ENCODE measurements at regions not wholly inside any gene's neighbourhood (a gene's known extent, or its start where the extent isn't known, plus 50 kb on each side); places are given as distances from the start of the nearest gene placed in this dataset.
"Not testable (repeated sequence)": the region's sequence is repeated elsewhere in the genome, so short reads cannot be mapped to it uniquely, and the experiment has no call there.

DNA sequence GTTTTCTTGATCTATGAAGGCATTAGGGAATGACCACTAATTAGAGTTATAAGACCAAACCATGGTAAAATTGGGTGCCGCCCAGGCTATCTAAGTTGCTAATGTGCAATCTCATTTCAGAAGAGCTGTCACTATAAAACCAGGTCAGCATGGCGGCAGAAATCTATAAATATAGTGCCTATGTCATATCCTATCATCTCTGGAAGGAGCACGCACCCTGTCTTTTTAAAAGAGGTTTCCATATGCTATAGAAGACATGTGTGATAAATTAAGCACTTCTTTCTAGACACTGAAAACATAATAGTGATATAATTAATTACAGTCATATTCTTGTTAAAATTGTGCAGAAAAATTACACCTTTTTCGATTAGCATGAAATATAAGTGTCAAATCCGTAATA lies 152.0 kb upstream of the MDFIC2 start:
- H3K27ac Mint-ChIP-seq = no peak overlapping the region
- no peaks in the 10 kb centered on the region for H3K36me3 Mint-ChIP-seq (ENCODE audit: low read depth)
- no peak overlapping the region for H3K4me3 Mint-ChIP-seq
- TF ChIP-seq, protein P1, sequence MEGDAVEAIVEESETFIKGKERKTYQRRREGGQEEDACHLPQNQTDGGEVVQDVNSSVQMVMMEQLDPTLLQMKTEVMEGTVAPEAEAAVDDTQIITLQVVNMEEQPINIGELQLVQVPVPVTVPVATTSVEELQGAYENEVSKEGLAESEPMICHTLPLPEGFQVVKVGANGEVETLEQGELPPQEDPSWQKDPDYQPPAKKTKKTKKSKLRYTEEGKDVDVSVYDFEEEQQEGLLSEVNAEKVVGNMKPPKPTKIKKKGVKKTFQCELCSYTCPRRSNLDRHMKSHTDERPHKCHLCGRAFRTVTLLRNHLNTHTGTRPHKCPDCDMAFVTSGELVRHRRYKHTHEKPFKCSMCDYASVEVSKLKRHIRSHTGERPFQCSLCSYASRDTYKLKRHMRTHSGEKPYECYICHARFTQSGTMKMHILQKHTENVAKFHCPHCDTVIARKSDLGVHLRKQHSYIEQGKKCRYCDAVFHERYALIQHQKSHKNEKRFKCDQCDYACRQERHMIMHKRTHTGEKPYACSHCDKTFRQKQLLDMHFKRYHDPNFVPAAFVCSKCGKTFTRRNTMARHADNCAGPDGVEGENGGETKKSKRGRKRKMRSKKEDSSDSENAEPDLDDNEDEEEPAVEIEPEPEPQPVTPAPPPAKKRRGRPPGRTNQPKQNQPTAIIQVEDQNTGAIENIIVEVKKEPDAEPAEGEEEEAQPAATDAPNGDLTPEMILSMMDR (IDR thresholded peaks at IDR 0.05; ENCODE audit: unreplicated experiment in 3 of 3) = no peak
- H3K27me3 Mint-ChIP-seq (ENCODE audit: low read depth) = peaks cover 13% of the 10 kb centered on the region
- H3K4me1 Mint-ChIP-seq = peaks cover 4% of the 10 kb centered on the region
- peaks cover 14% of the 10 kb centered on the region for H3K9me3 Mint-ChIP-seq

DNA sequence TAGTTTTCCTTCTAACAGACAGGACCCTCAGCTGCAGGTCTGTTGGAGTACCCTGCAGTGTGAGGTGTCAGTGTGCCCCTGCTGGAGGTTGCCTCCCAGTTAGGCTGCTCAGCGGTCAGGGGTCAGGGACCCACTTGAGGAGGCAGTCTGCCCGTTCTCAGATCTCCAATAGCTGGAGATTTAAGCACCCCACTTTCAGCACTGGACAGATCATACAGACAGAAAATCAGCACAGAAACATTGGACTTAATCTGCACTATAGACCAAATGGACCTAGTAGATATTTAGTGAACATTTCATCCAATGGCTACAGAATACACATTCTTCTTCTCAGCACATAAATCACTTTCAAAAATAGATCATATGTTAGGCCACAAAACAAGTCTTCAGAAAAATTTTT lies 137.8 kb upstream of the MDFIC2 start:
- H3K9me3 Mint-ChIP-seq = peaks cover 36% of the 10 kb centered on the region

DNA sequence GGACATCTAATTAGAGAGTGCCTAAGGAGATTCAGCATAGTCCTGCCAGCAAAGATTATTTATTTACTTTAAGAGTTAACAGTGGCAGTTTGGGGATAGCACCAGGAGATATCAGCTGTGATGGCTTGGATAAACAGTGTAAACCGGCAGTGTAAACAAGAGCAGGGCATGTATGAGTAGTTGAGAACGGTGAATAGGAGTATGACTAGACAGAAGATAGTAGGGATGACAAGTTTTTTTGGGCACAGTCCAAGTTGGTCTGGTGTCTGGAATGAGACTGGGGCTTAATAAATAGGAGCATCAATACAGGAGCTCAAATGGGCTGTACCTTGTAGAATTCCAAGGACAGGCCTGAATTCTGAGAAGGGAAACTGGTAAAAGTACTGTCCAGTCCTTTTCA lies 123.0 kb upstream of the MDFIC2 start:
- not testable (repeated sequence) for H3K36me3 Mint-ChIP-seq (ENCODE audit: low read depth); H3K27me3 Mint-ChIP-seq (ENCODE audit: low read depth); H3K27ac Mint-ChIP-seq; H3K4me3 Mint-ChIP-seq; H3K4me1 Mint-ChIP-seq
- peaks cover 13% of the 10 kb centered on the region for H3K9me3 Mint-ChIP-seq

More for the DNA sequence above, 137.8 kb upstream of the MDFIC2 start:
- H3K36me3 Mint-ChIP-seq (ENCODE audit: low read depth); H3K27me3 Mint-ChIP-seq (ENCODE audit: low read depth); H3K4me1 Mint-ChIP-seq; H3K27ac Mint-ChIP-seq; H3K4me3 Mint-ChIP-seq: not testable (repeated sequence)

DNA sequence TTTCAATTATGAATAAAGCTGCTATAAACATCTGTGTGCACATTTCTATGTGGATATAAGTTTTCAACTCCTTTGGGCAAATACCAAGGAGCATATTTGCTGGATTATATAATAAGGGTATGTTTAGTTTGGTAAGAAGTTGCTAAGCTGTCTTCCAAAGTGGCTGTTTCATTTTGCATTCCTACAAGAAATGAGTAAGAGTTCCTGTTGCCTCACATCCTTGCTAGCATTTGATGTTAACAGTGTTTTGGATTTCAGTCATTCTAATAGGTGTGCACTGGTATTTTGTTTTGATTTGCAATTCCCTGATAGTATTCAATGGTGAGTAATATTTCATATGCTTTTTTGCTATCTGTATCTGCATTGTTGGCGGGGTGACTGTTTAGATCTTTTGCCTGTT lies 120.7 kb upstream of the MDFIC2 start:
- no peaks in the 10 kb centered on the region for H3K36me3 Mint-ChIP-seq (ENCODE audit: low read depth)
- peaks cover 5% of the 10 kb centered on the region for H3K9me3 Mint-ChIP-seq
- no peak overlapping the region for H3K4me3 Mint-ChIP-seq
- TF ChIP-seq, protein P1 (IDR thresholded peaks at IDR 0.05; ENCODE audit: unreplicated experiment in 3 of 3) = no peak
- H3K4me1 Mint-ChIP-seq = no peaks in the 10 kb centered on the region
- H3K27ac Mint-ChIP-seq = no peak overlapping the region
- H3K27me3 Mint-ChIP-seq (ENCODE audit: low read depth) = no peaks in the 10 kb centered on the region

DNA sequence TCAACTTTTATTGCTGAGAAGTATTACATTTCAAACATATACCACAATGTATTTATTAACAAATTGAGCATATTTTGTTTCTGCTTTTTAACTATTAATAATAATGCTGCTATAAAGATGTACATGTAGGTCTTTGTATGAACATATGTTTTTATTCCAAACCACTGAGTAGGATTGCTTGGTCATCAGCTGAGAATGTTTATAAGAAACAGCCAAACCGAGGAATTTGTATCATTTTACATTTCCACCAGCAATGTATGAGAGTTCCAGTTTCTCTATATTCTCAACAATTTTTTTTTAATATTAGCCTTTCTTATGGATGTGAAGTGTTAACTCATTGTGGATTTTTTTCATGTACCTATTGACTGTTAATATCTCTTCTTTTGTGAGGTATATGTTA lies 119.5 kb upstream of the MDFIC2 start:
- Mint-ChIP-seq H3K4me1 (no peaks in the 10 kb centered on the region), H3K36me3 (ENCODE audit: low read depth) (no peaks in the 10 kb centered on the region), H3K27me3 (ENCODE audit: low read depth) (no peaks in the 10 kb centered on the region), H3K27ac (no peak overlapping the region), H3K4me3 (no peak overlapping the region), H3K9me3 (peaks cover 3% of the 10 kb centered on the region)
- TF ChIP-seq, protein P1 (IDR thresholded peaks at IDR 0.05; ENCODE audit: unreplicated experiment in 3 of 3) = no peak

DNA sequence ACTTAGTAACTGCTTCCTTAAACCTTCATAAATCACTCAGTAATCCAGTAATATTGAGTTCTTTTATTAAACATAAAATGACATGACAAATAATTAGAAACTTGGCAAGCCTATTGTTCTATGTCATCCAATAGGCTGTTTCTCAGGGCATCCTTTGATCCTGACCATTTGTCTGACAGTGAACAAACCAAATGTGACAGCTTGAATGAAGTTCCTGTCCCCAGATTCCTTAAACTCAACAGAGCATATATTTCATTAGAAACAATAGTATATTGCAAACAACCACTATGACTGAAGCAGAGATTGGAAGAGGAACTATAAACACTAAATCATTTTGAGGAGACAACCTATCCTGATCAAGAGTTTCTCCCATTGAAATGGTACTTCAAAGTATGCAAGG lies 113.6 kb upstream of the MDFIC2 start:
- Mint-ChIP-seq H3K9me3 (no peaks in the 10 kb centered on the region), H3K36me3 (ENCODE audit: low read depth) (no peaks in the 10 kb centered on the region), H3K4me1 (no peaks in the 10 kb centered on the region), H3K27ac (no peak overlapping the region), H3K4me3 (no peak overlapping the region), H3K27me3 (ENCODE audit: low read depth) (no peaks in the 10 kb centered on the region)
- TF ChIP-seq, protein P1 (IDR thresholded peaks at IDR 0.05; ENCODE audit: unreplicated experiment in 3 of 3) = no peak

DNA sequence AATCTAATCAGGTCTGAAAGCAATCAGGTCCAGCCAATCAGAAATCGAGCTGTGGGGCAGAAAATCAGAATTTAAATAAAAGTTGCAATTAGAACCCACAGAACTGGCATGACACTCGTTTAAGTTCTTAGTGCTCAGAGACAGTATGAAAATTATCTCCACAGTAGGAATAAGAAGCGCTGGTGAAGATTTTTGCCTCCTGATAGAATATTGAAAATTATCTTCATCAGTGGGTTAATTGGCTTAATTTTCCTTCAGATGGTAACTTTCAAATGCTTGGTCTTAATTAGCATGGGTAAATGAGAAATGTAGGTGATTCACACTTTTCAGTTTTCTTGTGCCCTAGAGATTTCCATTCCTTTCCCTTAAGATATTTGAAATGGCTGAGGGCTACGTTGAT lies 109.1 kb upstream of the MDFIC2 start:
- TF ChIP-seq, protein P1 (IDR thresholded peaks at IDR 0.05; ENCODE audit: unreplicated experiment in 3 of 3) = no peak
- no peaks in the 10 kb centered on the region for H3K36me3 Mint-ChIP-seq (ENCODE audit: low read depth)
- H3K9me3 Mint-ChIP-seq = peaks cover 2% of the 10 kb centered on the region
- no peaks in the 10 kb centered on the region for H3K27me3 Mint-ChIP-seq (ENCODE audit: low read depth)
- H3K4me1 Mint-ChIP-seq = no peaks in the 10 kb centered on the region
- no peak overlapping the region for H3K4me3 Mint-ChIP-seq
- H3K27ac Mint-ChIP-seq = no peak overlapping the region
